Endothelial cell of hepatic sinusoid (primary cell): ENCODE measurements at regions not wholly inside any gene's neighbourhood (a gene's known extent, or its start where the extent isn't known, plus 50 kb on each side); places are given as distances from the start of the nearest gene placed in this dataset.

Source experiments
- in situ Hi-C: cut with HindIII; loops from 2 replicates; pipeline ENCODE4 v1.10.0; 2017; ENCODE audit warnings: low sequenced_read_pairs

- in situ Hi-C loops: no loop called here
Measured at GRCh38 chr7:54465095-54465494, 77.1 kb upstream of the VSTM2A start.

GRCh38 chr7:54469740-54470139 is 72.4 kb upstream of the VSTM2A start:
- in situ Hi-C loops: no loop called here

- in situ Hi-C loops: no loop called here
Measured at GRCh38 chr7:54476609-54477008, 65.6 kb upstream of the VSTM2A start.

GRCh38 chr7:54477083-54477482 is 65.1 kb upstream of the VSTM2A start:
- in situ Hi-C loops: no loop called here

- in situ Hi-C loops: no loop called here
Measured at GRCh38 chr7:54483523-54483922, 58.7 kb upstream of the VSTM2A start.

GRCh38 chr7:54485044-54485443 is 57.1 kb upstream of the VSTM2A start:
- in situ Hi-C loops: no loop called here
